ENCODE measurements at regions not wholly inside any gene's neighbourhood (a gene's known extent, or its start where the extent isn't known, plus 50 kb on each side); places are given as distances from the start of the nearest gene placed in this dataset.
"Not testable (repeated sequence)": the region's sequence is repeated elsewhere in the genome, so short reads cannot be mapped to it uniquely, and the experiment has no call there.

DNA sequence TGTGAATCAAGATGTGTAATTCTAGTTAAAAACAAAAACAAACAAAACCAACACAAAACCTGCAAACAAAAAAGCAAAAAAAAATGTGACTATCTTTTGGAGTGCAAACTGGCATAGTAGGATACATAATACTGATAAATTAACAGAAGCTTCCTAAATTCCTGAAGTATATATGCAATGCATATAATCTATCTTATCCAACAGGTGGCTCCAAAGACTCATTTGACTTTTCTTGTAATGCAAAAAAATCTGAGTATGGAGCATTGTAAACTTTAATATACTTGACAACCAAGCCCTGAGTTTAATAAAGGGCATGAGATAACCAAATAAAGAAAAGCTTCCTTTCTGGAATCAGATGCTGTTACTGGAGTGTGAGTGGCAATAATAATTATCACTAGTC lies 1003.6 kb downstream of the FSCB start:
- H3K36me3 ChIP-seq (ENCODE audit: control insufficient read depth, insufficient read depth, low read length), result no peaks in the 10 kb centered on the region
- no peaks in the 10 kb centered on the region for H3K36me3 Mint-ChIP-seq (ENCODE audit: insufficient read depth, unreplicated experiment)
- no peaks in the 10 kb centered on the region for H3K9me3 Mint-ChIP-seq (ENCODE audit: unreplicated experiment)
- TF ChIP-seq, protein P1, sequence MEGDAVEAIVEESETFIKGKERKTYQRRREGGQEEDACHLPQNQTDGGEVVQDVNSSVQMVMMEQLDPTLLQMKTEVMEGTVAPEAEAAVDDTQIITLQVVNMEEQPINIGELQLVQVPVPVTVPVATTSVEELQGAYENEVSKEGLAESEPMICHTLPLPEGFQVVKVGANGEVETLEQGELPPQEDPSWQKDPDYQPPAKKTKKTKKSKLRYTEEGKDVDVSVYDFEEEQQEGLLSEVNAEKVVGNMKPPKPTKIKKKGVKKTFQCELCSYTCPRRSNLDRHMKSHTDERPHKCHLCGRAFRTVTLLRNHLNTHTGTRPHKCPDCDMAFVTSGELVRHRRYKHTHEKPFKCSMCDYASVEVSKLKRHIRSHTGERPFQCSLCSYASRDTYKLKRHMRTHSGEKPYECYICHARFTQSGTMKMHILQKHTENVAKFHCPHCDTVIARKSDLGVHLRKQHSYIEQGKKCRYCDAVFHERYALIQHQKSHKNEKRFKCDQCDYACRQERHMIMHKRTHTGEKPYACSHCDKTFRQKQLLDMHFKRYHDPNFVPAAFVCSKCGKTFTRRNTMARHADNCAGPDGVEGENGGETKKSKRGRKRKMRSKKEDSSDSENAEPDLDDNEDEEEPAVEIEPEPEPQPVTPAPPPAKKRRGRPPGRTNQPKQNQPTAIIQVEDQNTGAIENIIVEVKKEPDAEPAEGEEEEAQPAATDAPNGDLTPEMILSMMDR (IDR thresholded peaks at IDR 0.05; ENCODE audit: insufficient read depth in 1 of 2, low read depth in 1 of 2, low read length in 1 of 2, severe bottlenecking in 1 of 2, unreplicated experiment in 1 of 2), result peak in 1 of 2 experiments; percentile 6
- H3K4me1 ChIP-seq, result no peaks in the 10 kb centered on the region
- H3K4me3 Mint-ChIP-seq (ENCODE audit: unreplicated experiment), result no peak overlapping the region
- no peaks in the 10 kb centered on the region for H3K27me3 ChIP-seq (replicated peaks; ENCODE audit: control insufficient read depth, insufficient read depth, low read length)
- no peaks in the 10 kb centered on the region for H3K27me3 Mint-ChIP-seq (ENCODE audit: insufficient read depth, unreplicated experiment)
- no peak overlapping the region for H3K27ac Mint-ChIP-seq (ENCODE audit: unreplicated experiment)
- no TSS peak for BruUV-seq (replicated peaks)
- H3K4me3 ChIP-seq (ENCODE audit: low read depth, low read length), result no peak overlapping the region
- POLR2A ChIA-PET, result no interaction called here
- intact Hi-C loops (cut with micrococcal nuclease; ENCODE audit: unreplicated experiment), result loop anchor here (1.0 to 10.0 kb wide), 4 partner anchors 36 to 641 kb away; no protein-coding TSS in a partner anchor
- CTCF ChIA-PET, result no interaction called here
- H3K4me1 Mint-ChIP-seq (ENCODE audit: low read depth, unreplicated experiment), result no peaks in the 10 kb centered on the region
- no peak for DNase-seq
- no peaks in the 10 kb centered on the region for H3K9me3 ChIP-seq

DNA sequence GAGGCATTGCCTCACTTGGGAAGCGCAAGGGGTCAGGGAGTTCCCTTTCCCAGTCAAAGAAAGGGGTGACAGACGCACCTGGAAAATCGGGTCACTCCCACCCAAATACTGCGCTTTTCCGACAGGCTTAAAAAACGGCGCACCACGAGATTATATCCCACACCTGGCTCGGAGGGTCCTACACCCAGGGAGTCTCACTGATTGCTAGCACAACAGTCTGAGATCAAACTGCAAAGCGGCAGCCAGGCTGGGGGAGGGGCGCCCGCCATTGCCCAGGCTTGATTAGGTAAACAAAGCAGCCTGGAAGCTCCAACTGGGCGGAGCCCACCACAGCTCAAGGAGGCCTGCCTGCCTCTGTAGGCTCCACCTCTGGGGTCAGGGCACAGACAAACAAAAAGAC lies 1014.7 kb downstream of the FSCB start:
- H3K27ac Mint-ChIP-seq (ENCODE audit: unreplicated experiment); H3K9me3 Mint-ChIP-seq (ENCODE audit: unreplicated experiment); CTCF ChIA-PET; H3K4me3 Mint-ChIP-seq (ENCODE audit: unreplicated experiment); H3K4me1 Mint-ChIP-seq (ENCODE audit: low read depth, unreplicated experiment); DNase-seq; H3K9me3 ChIP-seq; BruUV-seq (replicated peaks); H3K36me3 Mint-ChIP-seq (ENCODE audit: insufficient read depth, unreplicated experiment); H3K4me3 ChIP-seq (ENCODE audit: low read depth, low read length); H3K4me1 ChIP-seq; H3K27me3 Mint-ChIP-seq (ENCODE audit: insufficient read depth, unreplicated experiment); H3K27me3 ChIP-seq (replicated peaks; ENCODE audit: control insufficient read depth, insufficient read depth, low read length); H3K36me3 ChIP-seq (ENCODE audit: control insufficient read depth, insufficient read depth, low read length); intact Hi-C loops (cut with micrococcal nuclease; ENCODE audit: unreplicated experiment); POLR2A ChIA-PET: not testable (repeated sequence)

DNA sequence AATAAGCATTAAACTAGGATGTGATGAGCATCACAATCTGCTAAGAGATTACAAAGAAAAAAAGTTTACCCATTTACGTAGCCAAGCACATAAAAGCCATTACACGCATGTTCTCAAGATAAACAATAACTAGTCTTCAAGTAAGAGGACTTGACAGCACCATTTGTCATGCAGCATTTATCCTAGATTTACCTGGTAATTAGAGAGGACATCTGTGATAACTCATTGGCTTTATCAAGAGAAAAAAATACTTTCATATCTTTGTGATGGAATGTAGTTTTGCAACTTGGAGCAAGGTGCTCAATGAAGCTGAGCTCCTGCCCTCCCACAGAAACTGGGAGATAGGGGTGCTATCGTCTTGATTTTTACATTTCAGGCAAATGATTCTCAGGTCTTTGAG lies 1023.7 kb downstream of the FSCB start:
- CTCF ChIA-PET, result no interaction called here
- Mint-ChIP-seq H3K36me3 (ENCODE audit: insufficient read depth, unreplicated experiment) (no peaks in the 10 kb centered on the region), H3K9me3 (ENCODE audit: unreplicated experiment) (no peaks in the 10 kb centered on the region), H3K4me1 (ENCODE audit: low read depth, unreplicated experiment) (no peaks in the 10 kb centered on the region), H3K27ac (ENCODE audit: unreplicated experiment) (no peak overlapping the region), H3K27me3 (ENCODE audit: insufficient read depth, unreplicated experiment) (no peaks in the 10 kb centered on the region), H3K4me3 (ENCODE audit: unreplicated experiment) (no peak overlapping the region)
- no peak overlapping the region for H3K4me3 ChIP-seq (ENCODE audit: low read depth, low read length)
- H3K9me3 ChIP-seq, result no peaks in the 10 kb centered on the region
- BruUV-seq (replicated peaks), result no TSS peak
- DNase-seq, result no peak
- no peaks in the 10 kb centered on the region for H3K36me3 ChIP-seq (ENCODE audit: control insufficient read depth, insufficient read depth, low read length)
- TF ChIP-seq, protein P1 (IDR thresholded peaks at IDR 0.05; ENCODE audit: insufficient read depth in 1 of 2, low read depth in 1 of 2, low read length in 1 of 2, severe bottlenecking in 1 of 2, unreplicated experiment in 1 of 2), result no peak
- H3K27me3 ChIP-seq (replicated peaks; ENCODE audit: control insufficient read depth, insufficient read depth, low read length), result no peaks in the 10 kb centered on the region
- POLR2A ChIA-PET, result no interaction called here
- no peaks in the 10 kb centered on the region for H3K4me1 ChIP-seq
- intact Hi-C loops (cut with micrococcal nuclease; ENCODE audit: unreplicated experiment), result no loop called here

DNA sequence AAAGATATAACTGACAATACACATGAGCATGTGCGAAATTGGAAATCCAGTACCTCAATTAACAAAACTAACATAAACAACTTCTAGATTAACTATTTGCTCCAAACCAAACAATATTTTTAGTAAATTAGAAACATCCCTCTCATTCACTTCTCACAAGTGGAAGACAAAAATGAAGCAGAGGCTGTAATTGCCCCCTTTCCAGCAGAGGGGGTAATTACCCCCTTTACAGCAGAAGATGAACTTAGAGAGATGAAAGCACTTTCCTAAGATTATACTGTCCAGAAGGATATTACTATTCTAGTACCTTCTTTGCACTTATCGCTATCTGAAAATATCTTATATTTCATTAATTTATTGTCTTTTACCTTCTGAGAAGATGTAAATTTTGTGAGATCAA lies 1025.2 kb downstream of the FSCB start:
- POLR2A ChIA-PET, result no interaction called here
- no peaks in the 10 kb centered on the region for H3K27me3 ChIP-seq (replicated peaks; ENCODE audit: control insufficient read depth, insufficient read depth, low read length)
- Mint-ChIP-seq H3K4me1 (ENCODE audit: low read depth, unreplicated experiment) (no peaks in the 10 kb centered on the region), H3K27ac (ENCODE audit: unreplicated experiment) (no peak overlapping the region), H3K27me3 (ENCODE audit: insufficient read depth, unreplicated experiment) (no peaks in the 10 kb centered on the region), H3K36me3 (ENCODE audit: insufficient read depth, unreplicated experiment) (no peaks in the 10 kb centered on the region), H3K9me3 (ENCODE audit: unreplicated experiment) (no peaks in the 10 kb centered on the region), H3K4me3 (ENCODE audit: unreplicated experiment) (no peak overlapping the region)
- H3K4me1 ChIP-seq, result no peaks in the 10 kb centered on the region
- intact Hi-C loops (cut with micrococcal nuclease; ENCODE audit: unreplicated experiment), result no loop called here
- CTCF ChIA-PET, result no interaction called here
- DNase-seq, result no peak
- TF ChIP-seq, protein P1 (IDR thresholded peaks at IDR 0.05; ENCODE audit: insufficient read depth in 1 of 2, low read depth in 1 of 2, low read length in 1 of 2, severe bottlenecking in 1 of 2, unreplicated experiment in 1 of 2), result peak; percentile 20 to 30
- no peak overlapping the region for H3K4me3 ChIP-seq (ENCODE audit: low read depth, low read length)
- H3K9me3 ChIP-seq, result no peaks in the 10 kb centered on the region
- no peaks in the 10 kb centered on the region for H3K36me3 ChIP-seq (ENCODE audit: control insufficient read depth, insufficient read depth, low read length)
- no TSS peak for BruUV-seq (replicated peaks)

Measured in Caco-2 (cell line).